DOHH2 (cell line): ENCODE measurements at regions not wholly inside any gene's neighbourhood (a gene's known extent, or its start where the extent isn't known, plus 50 kb on each side); places are given as distances from the start of the nearest gene placed in this dataset.
"Not testable (repeated sequence)": the region's sequence is repeated elsewhere in the genome, so short reads cannot be mapped to it uniquely, and the experiment has no call there.

Experiments used
- H3F3A ChIP-seq: fragments of 200-600 bp; sonication (generic), shearing (Covaris generic); 2 replicates; pipeline ENCODE4 v1.6.0; 2016; ENCODE audit warnings: antibody characterized with exemption, mild to moderate bottlenecking; ENCODE audit not compliant: control insufficient read depth, insufficient read depth
- H3K27ac ChIP-seq: fragments of 200-600 bp; sonication (generic); 2 replicates; pipeline ENCODE4 v1.5.1; 2014; ENCODE audit warnings: low read depth, mild to moderate bottlenecking, low read length, moderate library complexity
- H3K27me3 ChIP-seq: fragments of 200-600 bp; sonication (generic); 2 replicates; pipeline ENCODE4 v1.6.1; 2014; ENCODE audit warnings: mild to moderate bottlenecking, low read length, mixed read lengths; ENCODE audit not compliant: control insufficient read depth
- H3K36me3 ChIP-seq: fragments of 200-600 bp; sonication (generic); 2 replicates; pipeline ENCODE4 v1.6.1; 2014; ENCODE audit warnings: mild to moderate bottlenecking, low read length, moderate library complexity, mixed read lengths; ENCODE audit not compliant: control insufficient read depth
- H3K4me1 ChIP-seq: fragments of 200-600 bp; sonication (generic); 2 replicates; pipeline ENCODE4 v1.6.1; 2014; ENCODE audit warnings: mild to moderate bottlenecking, low read length, mixed read lengths; ENCODE audit not compliant: control insufficient read depth
- H3K4me2 ChIP-seq: fragments of 200-600 bp; sonication (generic); 2 replicates; pipeline ENCODE4 v1.6.0; 2014; ENCODE audit warnings: mild to moderate bottlenecking, low read length, moderate library complexity
- H3K4me3 ChIP-seq: fragments of 200-600 bp; sonication (generic); 2 replicates; pipeline ENCODE4 v1.5.1; 2014; ENCODE audit warnings: mild to moderate bottlenecking, low read length, mixed read lengths
- H3K79me2 ChIP-seq: fragments of 200-600 bp; sonication (generic); 2 replicates; pipeline ENCODE4 v1.6.1; 2014; ENCODE audit warnings: mild to moderate bottlenecking, low read length, mixed read lengths; ENCODE audit not compliant: control insufficient read depth
- H3K9me2 ChIP-seq: fragments of 200-600 bp; sonication (generic); replicated peaks from 2 replicates; pipeline ENCODE4 v1.6.1; 2014; ENCODE audit warnings: mild to moderate bottlenecking, low read length, mixed read lengths; ENCODE audit not compliant: control insufficient read depth
- H3K9me3 ChIP-seq: fragments of 200-600 bp; sonication (generic); 2 replicates; pipeline ENCODE4 v1.6.1; 2014; ENCODE audit warnings: antibody characterized with exemption, low read length, mixed read lengths; ENCODE audit not compliant: control insufficient read depth, insufficient read depth
- H4K20me1 ChIP-seq: fragments of 200-600 bp; sonication (generic); 2 replicates; pipeline ENCODE4 v1.6.0; 2014; ENCODE audit warnings: low read depth, mild to moderate bottlenecking, antibody characterized with exemption, low read length, moderate library complexity; ENCODE audit not compliant: control insufficient read depth, insufficient read depth
- CTCF ChIP-seq: fragments of 200-600 bp; sonication (generic); IDR thresholded peaks from one replicate; pipeline ENCODE4 v1.5.1; 2014; ENCODE audit warnings: antibody characterized with exemption, mild to moderate bottlenecking, low read depth, low read length; ENCODE audit not compliant: poor library complexity, severe bottlenecking
- EZH2phosphoT487 ChIP-seq: fragments of 200-600 bp; sonication (generic); IDR thresholded peaks from 2 replicates; pipeline ENCODE4 v1.6.1; 2017; ENCODE audit warnings: borderline replicate concordance, mild to moderate bottlenecking, antibody characterized with exemption, low read length, moderate library complexity, mixed read lengths

DNA sequence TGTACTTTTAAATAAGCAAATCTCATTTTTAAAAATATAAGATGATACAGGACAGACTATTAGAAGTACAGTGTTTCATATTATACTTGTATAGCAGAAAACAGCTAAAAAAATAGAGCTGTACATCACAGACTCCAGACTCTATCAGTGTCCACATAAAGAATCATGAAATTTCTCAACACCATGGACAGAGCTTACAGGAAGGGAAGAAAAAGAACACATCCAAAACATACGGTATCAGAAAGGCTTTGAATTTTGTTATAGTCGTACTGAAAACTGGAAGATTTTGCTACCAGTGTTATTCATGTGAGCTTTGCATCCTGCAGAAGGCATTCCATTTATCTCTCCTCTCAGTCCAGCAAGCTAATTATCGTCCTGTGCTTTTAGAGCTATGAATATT, 183.2 kb upstream of the PTPRZ1 start:
- H3K9me3 ChIP-seq, result no peaks in the 10 kb centered on the region
- no peaks in the 10 kb centered on the region for H3K27me3 ChIP-seq
- H3F3A ChIP-seq, result no peaks in the 10 kb centered on the region
- no peaks in the 10 kb centered on the region for H3K36me3 ChIP-seq
- H4K20me1 ChIP-seq, result no peaks in the 10 kb centered on the region
- no peak overlapping the region for H3K4me2 ChIP-seq
- no peaks in the 10 kb centered on the region for H3K4me1 ChIP-seq
- no peak overlapping the region for H3K4me3 ChIP-seq
- no peak overlapping the region for H3K27ac ChIP-seq
- no peak for TF ChIP-seq CTCF
- TF ChIP-seq EZH2phosphoT487, result no peak
- no peaks in the 10 kb centered on the region for H3K9me2 ChIP-seq
- H3K79me2 ChIP-seq, result no peaks in the 10 kb centered on the region

- Histone ChIP-seq H3K9me2 (no peaks in the 10 kb centered on the region; the same call in 1 of the 2 replicates), H3K4me1 (no peaks in the 10 kb centered on the region), H3K79me2 (no peaks in the 10 kb centered on the region), H3K9me3 (no peaks in the 10 kb centered on the region), H3K4me3 (no peak overlapping the region), H3F3A (no peaks in the 10 kb centered on the region), H3K27me3 (no peaks in the 10 kb centered on the region), H3K27ac (no peak overlapping the region), H3K4me2 (no peak overlapping the region), H3K36me3 (no peaks in the 10 kb centered on the region), H4K20me1 (no peaks in the 10 kb centered on the region)
- TF ChIP-seq CTCF (no peak), EZH2phosphoT487 (no peak)
Measured at GRCh38 chr7:121681700-121682099, 191.3 kb upstream of the PTPRZ1 start.

DNA sequence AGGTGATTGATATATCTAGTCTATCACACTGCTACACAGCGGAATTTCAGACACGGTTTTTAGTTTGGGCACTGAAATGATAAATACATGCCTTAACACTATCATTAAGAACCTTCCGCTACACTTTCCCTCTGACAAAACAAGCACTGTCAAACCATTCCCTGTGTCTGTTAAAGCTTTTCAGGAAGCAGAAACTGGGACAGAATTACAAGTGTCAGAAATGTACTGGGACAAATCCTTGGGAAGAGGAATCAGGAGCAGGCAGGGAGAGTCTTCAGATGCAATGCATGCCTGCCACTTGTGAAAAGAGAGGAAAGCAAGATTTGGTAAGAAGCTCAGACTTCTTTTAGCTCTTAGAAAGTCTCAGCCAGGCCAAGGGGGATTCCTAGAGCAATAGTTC, 196.8 kb upstream of the PTPRZ1 start:
- Histone ChIP-seq H3K4me2 (no peak overlapping the region), H4K20me1 (no peaks in the 10 kb centered on the region), H3K27ac (no peak overlapping the region), H3K9me3 (no peaks in the 10 kb centered on the region), H3F3A (no peaks in the 10 kb centered on the region), H3K27me3 (0 out of 2 replicates have a peak, but pooled peaks cover 3% of the 10 kb centered on the region), H3K36me3 (no peaks in the 10 kb centered on the region), H3K9me2 (no peaks in the 10 kb centered on the region; the same call in 1 of the 2 replicates), H3K79me2 (no peaks in the 10 kb centered on the region), H3K4me1 (no peaks in the 10 kb centered on the region), H3K4me3 (no peak overlapping the region)
- no peak for TF ChIP-seq CTCF
- no peak for TF ChIP-seq EZH2phosphoT487

GRCh38 chr7:121674455-121674854, 198.5 kb upstream of the PTPRZ1 start:
- not testable (repeated sequence) for H4K20me1 ChIP-seq, H3K9me3 ChIP-seq, H3F3A ChIP-seq, H3K9me2 ChIP-seq, H3K79me2 ChIP-seq, H3K4me2 ChIP-seq, H3K4me1 ChIP-seq, H3K27ac ChIP-seq, H3K27me3 ChIP-seq, H3K36me3 ChIP-seq, H3K4me3 ChIP-seq
